DOHH2 (cell line): ENCODE measurements at regions not wholly inside any gene's neighbourhood (a gene's known extent, or its start where the extent isn't known, plus 50 kb on each side); places are given as distances from the start of the nearest gene placed in this dataset.

Experiments used
- H3F3A ChIP-seq: fragments of 200-600 bp; sonication (generic), shearing (Covaris generic); 2 replicates; pipeline ENCODE4 v1.6.0; 2016; ENCODE audit warnings: antibody characterized with exemption, mild to moderate bottlenecking; ENCODE audit not compliant: control insufficient read depth, insufficient read depth
- H3K27ac ChIP-seq: fragments of 200-600 bp; sonication (generic); 2 replicates; pipeline ENCODE4 v1.5.1; 2014; ENCODE audit warnings: low read depth, mild to moderate bottlenecking, low read length, moderate library complexity
- H3K27me3 ChIP-seq: fragments of 200-600 bp; sonication (generic); 2 replicates; pipeline ENCODE4 v1.6.1; 2014; ENCODE audit warnings: mild to moderate bottlenecking, low read length, mixed read lengths; ENCODE audit not compliant: control insufficient read depth
- H3K36me3 ChIP-seq: fragments of 200-600 bp; sonication (generic); 2 replicates; pipeline ENCODE4 v1.6.1; 2014; ENCODE audit warnings: mild to moderate bottlenecking, low read length, moderate library complexity, mixed read lengths; ENCODE audit not compliant: control insufficient read depth
- H3K4me1 ChIP-seq: fragments of 200-600 bp; sonication (generic); 2 replicates; pipeline ENCODE4 v1.6.1; 2014; ENCODE audit warnings: mild to moderate bottlenecking, low read length, mixed read lengths; ENCODE audit not compliant: control insufficient read depth
- H3K4me2 ChIP-seq: fragments of 200-600 bp; sonication (generic); 2 replicates; pipeline ENCODE4 v1.6.0; 2014; ENCODE audit warnings: mild to moderate bottlenecking, low read length, moderate library complexity
- H3K4me3 ChIP-seq: fragments of 200-600 bp; sonication (generic); 2 replicates; pipeline ENCODE4 v1.5.1; 2014; ENCODE audit warnings: mild to moderate bottlenecking, low read length, mixed read lengths
- H3K79me2 ChIP-seq: fragments of 200-600 bp; sonication (generic); 2 replicates; pipeline ENCODE4 v1.6.1; 2014; ENCODE audit warnings: mild to moderate bottlenecking, low read length, mixed read lengths; ENCODE audit not compliant: control insufficient read depth
- H3K9me2 ChIP-seq: fragments of 200-600 bp; sonication (generic); replicated peaks from 2 replicates; pipeline ENCODE4 v1.6.1; 2014; ENCODE audit warnings: mild to moderate bottlenecking, low read length, mixed read lengths; ENCODE audit not compliant: control insufficient read depth
- H3K9me3 ChIP-seq: fragments of 200-600 bp; sonication (generic); 2 replicates; pipeline ENCODE4 v1.6.1; 2014; ENCODE audit warnings: antibody characterized with exemption, low read length, mixed read lengths; ENCODE audit not compliant: control insufficient read depth, insufficient read depth
- H4K20me1 ChIP-seq: fragments of 200-600 bp; sonication (generic); 2 replicates; pipeline ENCODE4 v1.6.0; 2014; ENCODE audit warnings: low read depth, mild to moderate bottlenecking, antibody characterized with exemption, low read length, moderate library complexity; ENCODE audit not compliant: control insufficient read depth, insufficient read depth
- CTCF ChIP-seq: fragments of 200-600 bp; sonication (generic); IDR thresholded peaks from one replicate; pipeline ENCODE4 v1.5.1; 2014; ENCODE audit warnings: antibody characterized with exemption, mild to moderate bottlenecking, low read depth, low read length; ENCODE audit not compliant: poor library complexity, severe bottlenecking
- EZH2phosphoT487 ChIP-seq: fragments of 200-600 bp; sonication (generic); IDR thresholded peaks from 2 replicates; pipeline ENCODE4 v1.6.1; 2017; ENCODE audit warnings: borderline replicate concordance, mild to moderate bottlenecking, antibody characterized with exemption, low read length, moderate library complexity, mixed read lengths

GRCh38 chr17:13316657-13317056, 285.1 kb downstream of the HS3ST3A1 start:
- no peaks in the 10 kb centered on the region for H4K20me1 ChIP-seq
- no peaks in the 10 kb centered on the region for H3F3A ChIP-seq
- no peaks in the 10 kb centered on the region for H3K4me1 ChIP-seq
- no peaks in the 10 kb centered on the region for H3K9me3 ChIP-seq
- no peak overlapping the region for H3K27ac ChIP-seq
- no peak for TF ChIP-seq CTCF
- no peak for TF ChIP-seq EZH2phosphoT487
- no peak overlapping the region for H3K4me3 ChIP-seq
- H3K4me2 ChIP-seq, result no peak overlapping the region
- H3K79me2 ChIP-seq, result no peaks in the 10 kb centered on the region
- H3K27me3 ChIP-seq, result no peaks in the 10 kb centered on the region
- no peaks in the 10 kb centered on the region for H3K36me3 ChIP-seq
- H3K9me2 ChIP-seq, result no peaks in the 10 kb centered on the region

GRCh38 chr17:13311306-13311705, 290.4 kb downstream of the HS3ST3A1 start:
- H3K9me2 ChIP-seq, result no peaks in the 10 kb centered on the region
- H3K27me3 ChIP-seq, result no peaks in the 10 kb centered on the region
- no peaks in the 10 kb centered on the region for H3K4me1 ChIP-seq
- H3K36me3 ChIP-seq, result no peaks in the 10 kb centered on the region
- H4K20me1 ChIP-seq, result no peaks in the 10 kb centered on the region
- no peaks in the 10 kb centered on the region for H3K79me2 ChIP-seq
- no peak overlapping the region for H3K4me3 ChIP-seq
- TF ChIP-seq EZH2phosphoT487 (no peak), CTCF (no peak)
- H3F3A ChIP-seq, result no peaks in the 10 kb centered on the region
- no peak overlapping the region for H3K27ac ChIP-seq
- no peaks in the 10 kb centered on the region; the same call in 1 of the 2 replicates for H3K9me3 ChIP-seq
- no peak overlapping the region for H3K4me2 ChIP-seq

- no peaks in the 10 kb centered on the region for H3K27me3 ChIP-seq
- no peaks in the 10 kb centered on the region for H3K9me2 ChIP-seq
- H3K36me3 ChIP-seq, result no peaks in the 10 kb centered on the region
- no peak overlapping the region for H3K4me3 ChIP-seq
- H3F3A ChIP-seq, result no peaks in the 10 kb centered on the region
- H3K27ac ChIP-seq, result no peak overlapping the region
- no peak overlapping the region for H3K4me2 ChIP-seq
- H3K79me2 ChIP-seq, result no peaks in the 10 kb centered on the region
- H4K20me1 ChIP-seq, result no peaks in the 10 kb centered on the region
- no peaks in the 10 kb centered on the region for H3K4me1 ChIP-seq
- no peaks in the 10 kb centered on the region; the same call in 1 of the 2 replicates for H3K9me3 ChIP-seq
- TF ChIP-seq CTCF, result no peak
- TF ChIP-seq EZH2phosphoT487, result no peak
Observed at GRCh38 chr17:13310858-13311257, 290.9 kb downstream of the HS3ST3A1 start.
